ENCODE measurements at regions not wholly inside any gene's neighbourhood (a gene's known extent, or its start where the extent isn't known, plus 50 kb on each side); places are given as distances from the start of the nearest gene placed in this dataset.

DNA sequence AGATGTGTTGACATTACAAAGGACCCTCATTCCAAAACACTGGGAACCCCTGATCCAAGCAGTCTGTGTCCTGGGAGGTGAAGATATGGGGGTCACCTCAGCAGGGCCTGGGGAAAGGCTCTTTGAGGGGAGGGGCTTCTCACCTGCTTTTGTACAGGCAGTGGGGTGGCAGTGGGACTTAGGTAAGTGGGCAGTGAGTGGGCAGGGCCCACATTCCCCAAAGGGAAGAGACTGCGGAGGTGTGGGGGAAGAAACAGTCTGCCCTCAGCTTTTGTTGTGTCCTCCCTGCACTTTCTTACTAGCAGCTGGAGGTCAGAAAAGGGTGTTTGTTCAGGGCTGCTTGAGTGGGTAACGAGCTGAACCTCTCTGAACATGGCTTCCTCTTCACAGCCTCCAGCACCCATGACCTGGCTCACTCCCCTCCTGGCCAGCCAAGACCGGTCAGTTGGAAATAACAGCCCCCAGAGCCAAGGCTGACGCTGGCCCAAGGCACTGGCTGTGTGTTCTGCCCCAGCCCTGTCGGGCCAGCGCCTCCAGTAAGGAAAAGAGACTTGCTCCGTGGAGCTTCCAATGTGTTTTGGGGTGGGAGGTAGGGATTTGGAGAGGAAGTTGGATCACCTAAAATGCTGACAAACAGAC is 173.5 kb downstream of the PSMG1 start:
- Histone ChIP-seq H3K9me1 (replicated peaks; ENCODE audit: control insufficient read depth, extremely low read depth, insufficient read depth, low read length) (no peaks in the 10 kb centered on the region), H3K9me3 (replicated peaks; ENCODE audit: control insufficient read depth, insufficient read depth, low read length) (no peaks in the 10 kb centered on the region), H3K4me1 (ENCODE audit: control insufficient read depth, extremely low read depth, insufficient read depth, low read length) (peaks cover 26% of the 10 kb centered on the region), H3K27ac (ENCODE audit: insufficient read depth, low read depth, low read length) (no peak overlapping the region), H3K27me3 (ENCODE audit: control insufficient read depth in 2 of 2, insufficient read depth in 2 of 2, low read length in 2 of 2) (no peaks in the 10 kb centered on the region), H3K4me2 (ENCODE audit: insufficient read depth, low read length) (no peak overlapping the region), H4K20me1 (replicated peaks; ENCODE audit: control insufficient read depth, extremely low read depth, insufficient read depth, low read length) (no peaks in the 10 kb centered on the region), H3K36me3 (ENCODE audit: control insufficient read depth in 2 of 2, extremely low read depth in 1 of 2, insufficient read depth in 2 of 2, low read length in 2 of 2) (no peaks in the 10 kb centered on the region), H3K4me3 (replicated peaks in 1 of 3; ENCODE audit: insufficient read depth in 1 of 3, low read depth in 1 of 3, low read length in 3 of 3) (no peak overlapping the region), H3K9ac (replicated peaks; ENCODE audit: extremely low read depth, insufficient read depth, low read length) (no peak overlapping the region), H2AFZ (ENCODE audit: low read depth, low read length) (no peak overlapping the region), H3K79me2 (ENCODE audit: control insufficient read depth, insufficient read depth, low read length) (no peaks in the 10 kb centered on the region)
- dilution Hi-C loops (cut with MboI; ENCODE audit: extremely low pct_ligation_motif_present, low sequenced_read_pairs) = no loop called here
- no peak for FAIRE-seq
- no peak for TF ChIP-seq JUN (IDR thresholded peaks at IDR 0.05; ENCODE audit: borderline replicate concordance, insufficient read depth, insufficient read length, low read depth)
- BruUV-seq (replicated peaks) = no TSS peak
- CTCF ChIA-PET = no interaction called here
- POLR2A ChIA-PET = no interaction called here
- DNase-seq (ENCODE audit: low read depth, low spot score) = peak; percentile 45
- intact Hi-C loops (cut with micrococcal nuclease) = no loop called here

DNA sequence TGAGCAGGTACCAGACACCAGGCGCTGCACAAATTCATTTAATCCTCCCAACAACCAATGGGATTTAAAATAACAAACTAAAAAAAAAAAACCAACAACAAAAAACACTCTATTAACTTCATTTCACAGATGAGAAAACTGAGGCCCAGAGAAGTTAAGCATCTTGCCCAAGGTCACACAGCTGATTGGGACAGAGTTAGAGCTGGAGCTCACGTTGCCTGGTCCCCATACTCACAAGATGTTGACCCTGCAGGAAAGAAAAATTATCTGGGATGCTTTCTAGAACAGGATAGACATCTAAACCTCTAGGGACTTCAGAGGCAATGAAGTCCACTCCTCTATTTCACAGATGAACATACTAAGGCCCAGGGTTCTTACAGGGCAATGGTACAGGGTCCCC is 175.3 kb downstream of the PSMG1 start:
- no peaks in the 10 kb centered on the region for H3K79me2 ChIP-seq (ENCODE audit: control insufficient read depth, insufficient read depth, low read length)
- no peak overlapping the region for H2AFZ ChIP-seq (ENCODE audit: low read depth, low read length)
- no peaks in the 10 kb centered on the region for H3K36me3 ChIP-seq (ENCODE audit: control insufficient read depth in 2 of 2, extremely low read depth in 1 of 2, insufficient read depth in 2 of 2, low read length in 2 of 2)
- no peak for TF ChIP-seq POLR2AphosphoS5 (IDR thresholded peaks at IDR 0.05; ENCODE audit: insufficient read depth, low read depth, low read length)
- TF ChIP-seq MYC (IDR thresholded peaks at IDR 0.05; ENCODE audit: low read depth, low read length) = no peak
- H3K9me1 ChIP-seq (replicated peaks; ENCODE audit: control insufficient read depth, extremely low read depth, insufficient read depth, low read length) = no peaks in the 10 kb centered on the region
- dilution Hi-C loops (cut with MboI; ENCODE audit: extremely low pct_ligation_motif_present, low sequenced_read_pairs) (no loop called here), intact Hi-C loops (cut with micrococcal nuclease) (no loop called here)
- POLR2A ChIA-PET = no interaction called here
- H3K4me3 ChIP-seq (replicated peaks in 1 of 3; ENCODE audit: insufficient read depth in 1 of 3, low read depth in 1 of 3, low read length in 3 of 3) = no peak overlapping the region
- CTCF ChIA-PET = no interaction called here
- no peak overlapping the region for H3K27ac ChIP-seq (ENCODE audit: insufficient read depth, low read depth, low read length)
- FAIRE-seq = no peak
- H3K4me1 ChIP-seq (ENCODE audit: control insufficient read depth, extremely low read depth, insufficient read depth, low read length) = peaks cover 42% of the 10 kb centered on the region
- no peaks in the 10 kb centered on the region for H3K27me3 ChIP-seq (ENCODE audit: control insufficient read depth in 2 of 2, insufficient read depth in 2 of 2, low read length in 2 of 2)
- H4K20me1 ChIP-seq (replicated peaks; ENCODE audit: control insufficient read depth, extremely low read depth, insufficient read depth, low read length) = no peaks in the 10 kb centered on the region
- H3K9me3 ChIP-seq (replicated peaks; ENCODE audit: control insufficient read depth, insufficient read depth, low read length) = no peaks in the 10 kb centered on the region
- DNase-seq (ENCODE audit: low read depth, low spot score) = no peak
- no peak overlapping the region for H3K4me2 ChIP-seq (ENCODE audit: insufficient read depth, low read length)
- H3K9ac ChIP-seq (replicated peaks; ENCODE audit: extremely low read depth, insufficient read depth, low read length) = no peak overlapping the region
- no TSS peak for BruUV-seq (replicated peaks)

All from endothelial cell of umbilical vein (primary cell).